ENCODE measurements at regions not wholly inside any gene's neighbourhood (a gene's known extent, or its start where the extent isn't known, plus 50 kb on each side); places are given as distances from the start of the nearest gene placed in this dataset.
"Not testable (repeated sequence)": the region's sequence is repeated elsewhere in the genome, so short reads cannot be mapped to it uniquely, and the experiment has no call there.

GRCh38 chr20:53788253-53789022, 194.8 kb upstream of the ZNF217 start:
- in situ Hi-C loops (cut with HindIII; ENCODE audit: low pct_ligation_motif_present, low pct_unique_long_range_greater_than_20kb, low sequenced_read_pairs): no loop called here
- DNase-seq: no peak

- in situ Hi-C loops (cut with HindIII; ENCODE audit: low pct_ligation_motif_present, low pct_unique_long_range_greater_than_20kb, low sequenced_read_pairs); DNase-seq: not testable (repeated sequence)
Measured at GRCh38 chr20:53787491-53787931, 193.9 kb upstream of the ZNF217 start.

GRCh38 chr20:53786445-53787267, 193.0 kb upstream of the ZNF217 start:
- in situ Hi-C loops (cut with HindIII; ENCODE audit: low pct_ligation_motif_present, low pct_unique_long_range_greater_than_20kb, low sequenced_read_pairs): no loop called here
- no peak for DNase-seq

GRCh38 chr20:53786071-53786444, 192.4 kb upstream of the ZNF217 start:
- no peak for DNase-seq
- in situ Hi-C loops (cut with HindIII; ENCODE audit: low pct_ligation_motif_present, low pct_unique_long_range_greater_than_20kb, low sequenced_read_pairs): no loop called here

- in situ Hi-C loops (cut with HindIII; ENCODE audit: low pct_ligation_motif_present, low pct_unique_long_range_greater_than_20kb, low sequenced_read_pairs): no loop called here
- no peak for DNase-seq
Measured at GRCh38 chr20:53785320-53785719, 191.7 kb upstream of the ZNF217 start.

GRCh38 chr20:53783768-53784167, 190.1 kb upstream of the ZNF217 start:
- in situ Hi-C loops (cut with HindIII; ENCODE audit: low pct_ligation_motif_present, low pct_unique_long_range_greater_than_20kb, low sequenced_read_pairs): no loop called here
- DNase-seq: no peak

GRCh38 chr20:53782612-53783246, 189.1 kb upstream of the ZNF217 start:
- in situ Hi-C loops (cut with HindIII; ENCODE audit: low pct_ligation_motif_present, low pct_unique_long_range_greater_than_20kb, low sequenced_read_pairs): no loop called here

GRCh38 chr20:53779822-53780221, 186.2 kb upstream of the ZNF217 start:
- in situ Hi-C loops (cut with HindIII; ENCODE audit: low pct_ligation_motif_present, low pct_unique_long_range_greater_than_20kb, low sequenced_read_pairs): no loop called here
- DNase-seq: no peak

More at GRCh38 chr20:53782612-53783246, 189.1 kb upstream of the ZNF217 start:
- DNase-seq: no peak

- no peak for DNase-seq
- in situ Hi-C loops (cut with HindIII; ENCODE audit: low pct_ligation_motif_present, low pct_unique_long_range_greater_than_20kb, low sequenced_read_pairs): no loop called here
Measured at GRCh38 chr20:53778736-53779135, 185.1 kb upstream of the ZNF217 start.

GRCh38 chr20:53778041-53778516, 184.4 kb upstream of the ZNF217 start:
- no peak for DNase-seq
- in situ Hi-C loops (cut with HindIII; ENCODE audit: low pct_ligation_motif_present, low pct_unique_long_range_greater_than_20kb, low sequenced_read_pairs): no loop called here

GRCh38 chr20:53777402-53777801, 183.8 kb upstream of the ZNF217 start:
- in situ Hi-C loops (cut with HindIII; ENCODE audit: low pct_ligation_motif_present, low pct_unique_long_range_greater_than_20kb, low sequenced_read_pairs); DNase-seq: not testable (repeated sequence)

- in situ Hi-C loops (cut with HindIII; ENCODE audit: low pct_ligation_motif_present, low pct_unique_long_range_greater_than_20kb, low sequenced_read_pairs): no loop called here
Measured at GRCh38 chr20:53776858-53777257, 183.2 kb upstream of the ZNF217 start.

GRCh38 chr20:53774461-53775203, 181.0 kb upstream of the ZNF217 start:
- in situ Hi-C loops (cut with HindIII; ENCODE audit: low pct_ligation_motif_present, low pct_unique_long_range_greater_than_20kb, low sequenced_read_pairs): loop anchor here (25.0 kb wide), 1 partner anchor 138 kb away; no protein-coding TSS in a partner anchor

More at GRCh38 chr20:53776858-53777257, 183.2 kb upstream of the ZNF217 start:
- no peak for DNase-seq

GRCh38 chr20:53773792-53774401, 180.3 kb upstream of the ZNF217 start:
- in situ Hi-C loops (cut with HindIII; ENCODE audit: low pct_ligation_motif_present, low pct_unique_long_range_greater_than_20kb, low sequenced_read_pairs): loop anchor here (25.0 kb wide), 1 partner anchor 138 kb away; no protein-coding TSS in a partner anchor

More at GRCh38 chr20:53774461-53775203, 181.0 kb upstream of the ZNF217 start:
- DNase-seq: peak; percentile 74

GRCh38 chr20:53773066-53773791, 179.6 kb upstream of the ZNF217 start:
- in situ Hi-C loops (cut with HindIII; ENCODE audit: low pct_ligation_motif_present, low pct_unique_long_range_greater_than_20kb, low sequenced_read_pairs): loop anchor here (25.0 kb wide), 1 partner anchor 139 kb away; no protein-coding TSS in a partner anchor
- not testable (repeated sequence) for DNase-seq

More at GRCh38 chr20:53773792-53774401, 180.3 kb upstream of the ZNF217 start:
- DNase-seq: peak; percentile 68

GRCh38 chr20:53769041-53769440, 175.4 kb upstream of the ZNF217 start:
- in situ Hi-C loops (cut with HindIII; ENCODE audit: low pct_ligation_motif_present, low pct_unique_long_range_greater_than_20kb, low sequenced_read_pairs): loop anchor here (25.0 kb wide), 1 partner anchor 143 kb away; no protein-coding TSS in a partner anchor
- DNase-seq: no peak

GRCh38 chr20:53768329-53768728, 174.7 kb upstream of the ZNF217 start:
- in situ Hi-C loops (cut with HindIII; ENCODE audit: low pct_ligation_motif_present, low pct_unique_long_range_greater_than_20kb, low sequenced_read_pairs): loop anchor here (25.0 kb wide), 1 partner anchor 144 kb away; no protein-coding TSS in a partner anchor
- DNase-seq: no peak
